ENCODE measurements at regions not wholly inside any gene's neighbourhood (a gene's known extent, or its start where the extent isn't known, plus 50 kb on each side); places are given as distances from the start of the nearest gene placed in this dataset.
"Not testable (repeated sequence)": the region's sequence is repeated elsewhere in the genome, so short reads cannot be mapped to it uniquely, and the experiment has no call there.

DNA sequence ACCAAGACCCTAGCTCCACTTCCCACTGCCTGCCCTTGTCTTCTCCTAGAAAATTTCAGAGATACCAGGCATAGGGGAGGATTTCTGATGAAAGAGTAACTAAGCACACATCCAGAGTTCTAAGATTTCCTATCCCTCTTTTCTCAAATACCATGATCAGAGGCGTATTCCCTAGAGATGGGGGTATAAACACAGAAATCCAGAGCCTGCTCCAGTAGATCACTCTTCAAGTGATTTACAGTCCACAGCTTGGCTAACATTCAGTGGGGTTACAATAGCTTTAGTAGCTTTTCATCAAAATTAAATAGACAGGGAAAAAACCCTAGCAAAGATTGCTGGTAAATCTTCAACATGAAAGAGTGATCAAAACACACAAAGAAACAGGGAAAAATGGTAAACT, 800.7 kb upstream of the GRM7 start:
- ChIA-PET POLR2A (no interaction called here), CTCF (interaction anchor here (1.6 to 1.7 kb wide), 2 partner anchors 8 to 11 kb away, joined by 3 to 4 read pairs; no protein-coding TSS in a partner anchor)
- DNase-seq (ENCODE audit: extremely low spot score) = no peak
- TF ChIP-seq, protein P1, sequence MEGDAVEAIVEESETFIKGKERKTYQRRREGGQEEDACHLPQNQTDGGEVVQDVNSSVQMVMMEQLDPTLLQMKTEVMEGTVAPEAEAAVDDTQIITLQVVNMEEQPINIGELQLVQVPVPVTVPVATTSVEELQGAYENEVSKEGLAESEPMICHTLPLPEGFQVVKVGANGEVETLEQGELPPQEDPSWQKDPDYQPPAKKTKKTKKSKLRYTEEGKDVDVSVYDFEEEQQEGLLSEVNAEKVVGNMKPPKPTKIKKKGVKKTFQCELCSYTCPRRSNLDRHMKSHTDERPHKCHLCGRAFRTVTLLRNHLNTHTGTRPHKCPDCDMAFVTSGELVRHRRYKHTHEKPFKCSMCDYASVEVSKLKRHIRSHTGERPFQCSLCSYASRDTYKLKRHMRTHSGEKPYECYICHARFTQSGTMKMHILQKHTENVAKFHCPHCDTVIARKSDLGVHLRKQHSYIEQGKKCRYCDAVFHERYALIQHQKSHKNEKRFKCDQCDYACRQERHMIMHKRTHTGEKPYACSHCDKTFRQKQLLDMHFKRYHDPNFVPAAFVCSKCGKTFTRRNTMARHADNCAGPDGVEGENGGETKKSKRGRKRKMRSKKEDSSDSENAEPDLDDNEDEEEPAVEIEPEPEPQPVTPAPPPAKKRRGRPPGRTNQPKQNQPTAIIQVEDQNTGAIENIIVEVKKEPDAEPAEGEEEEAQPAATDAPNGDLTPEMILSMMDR (IDR thresholded peaks at IDR 0.05; ENCODE audit: control extremely low read depth, extremely low read depth, low read depth, missing control alignments) = no peak

DNA sequence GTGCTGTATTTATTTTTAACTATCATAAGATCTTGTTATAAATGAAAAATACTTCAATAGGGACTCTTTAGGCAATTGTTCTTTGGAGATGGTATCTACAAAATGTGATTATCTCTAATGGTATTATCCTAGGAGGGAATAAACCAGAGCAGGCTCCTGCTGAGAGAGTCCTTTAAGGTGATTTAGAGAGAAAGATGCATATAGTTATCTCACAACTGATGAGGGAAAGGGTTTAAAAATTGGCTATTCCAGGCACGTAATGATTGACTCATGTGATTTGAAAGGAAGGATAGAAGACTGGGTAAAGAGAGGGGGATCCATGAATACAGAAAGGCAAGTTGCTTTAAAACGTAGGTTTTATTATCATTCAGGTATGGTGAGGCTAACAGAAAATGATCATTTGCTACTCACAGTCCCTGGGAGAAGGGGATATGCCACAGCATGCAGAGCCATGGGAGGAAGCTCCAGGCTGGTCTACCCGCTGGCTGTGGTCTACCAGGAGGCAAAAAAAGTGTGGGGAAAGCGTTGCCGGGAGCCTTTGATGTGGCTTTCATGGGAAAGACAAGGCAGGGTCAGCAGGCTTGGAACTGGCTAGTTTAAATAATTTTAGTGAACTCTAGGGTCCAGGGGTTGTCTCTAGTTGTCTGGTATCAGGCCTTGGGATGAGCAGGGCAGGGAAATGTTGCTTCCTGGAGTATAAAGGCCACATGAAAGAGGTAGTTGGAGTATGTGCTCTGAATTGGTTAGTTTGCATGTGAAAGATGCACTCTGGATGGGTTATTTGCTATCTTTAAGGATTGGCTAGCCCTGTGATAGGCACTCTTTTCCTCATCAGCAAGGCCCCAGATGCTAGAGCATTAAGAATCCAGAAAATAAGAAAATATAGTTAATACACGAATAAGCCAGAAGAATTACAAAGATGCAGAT, 798.4 kb upstream of the GRM7 start:
- DNase-seq (ENCODE audit: extremely low spot score) = no peak
- TF ChIP-seq, protein P1 (IDR thresholded peaks at IDR 0.05; ENCODE audit: control extremely low read depth, extremely low read depth, low read depth, missing control alignments) = no peak
- CTCF ChIA-PET = no interaction called here
- POLR2A ChIA-PET = no interaction called here

DNA sequence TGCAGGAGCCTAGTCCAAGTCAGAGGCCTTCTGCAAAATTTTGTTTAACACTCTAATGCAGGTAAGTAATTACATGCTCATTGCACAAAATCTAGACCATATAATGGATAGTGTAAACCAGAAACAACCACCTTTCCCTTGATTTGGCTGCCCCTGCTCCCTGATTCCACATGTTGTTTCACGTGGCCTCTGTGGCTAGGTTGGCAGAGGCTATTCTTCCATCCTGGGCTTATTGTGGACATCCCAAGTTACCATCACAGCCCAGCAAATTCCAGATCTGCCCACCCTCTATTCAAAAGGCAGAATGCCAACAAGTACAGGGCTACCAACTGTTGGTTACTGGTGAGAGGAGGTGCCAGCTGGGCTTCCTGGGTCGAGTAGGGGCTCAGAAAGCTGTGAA, 794.5 kb upstream of the GRM7 start:
- TF ChIP-seq, protein P1 (IDR thresholded peaks at IDR 0.05; ENCODE audit: control extremely low read depth, extremely low read depth, low read depth, missing control alignments) = no peak
- CTCF ChIA-PET = no interaction called here
- no peak for DNase-seq (ENCODE audit: extremely low spot score)
- POLR2A ChIA-PET = no interaction called here

DNA sequence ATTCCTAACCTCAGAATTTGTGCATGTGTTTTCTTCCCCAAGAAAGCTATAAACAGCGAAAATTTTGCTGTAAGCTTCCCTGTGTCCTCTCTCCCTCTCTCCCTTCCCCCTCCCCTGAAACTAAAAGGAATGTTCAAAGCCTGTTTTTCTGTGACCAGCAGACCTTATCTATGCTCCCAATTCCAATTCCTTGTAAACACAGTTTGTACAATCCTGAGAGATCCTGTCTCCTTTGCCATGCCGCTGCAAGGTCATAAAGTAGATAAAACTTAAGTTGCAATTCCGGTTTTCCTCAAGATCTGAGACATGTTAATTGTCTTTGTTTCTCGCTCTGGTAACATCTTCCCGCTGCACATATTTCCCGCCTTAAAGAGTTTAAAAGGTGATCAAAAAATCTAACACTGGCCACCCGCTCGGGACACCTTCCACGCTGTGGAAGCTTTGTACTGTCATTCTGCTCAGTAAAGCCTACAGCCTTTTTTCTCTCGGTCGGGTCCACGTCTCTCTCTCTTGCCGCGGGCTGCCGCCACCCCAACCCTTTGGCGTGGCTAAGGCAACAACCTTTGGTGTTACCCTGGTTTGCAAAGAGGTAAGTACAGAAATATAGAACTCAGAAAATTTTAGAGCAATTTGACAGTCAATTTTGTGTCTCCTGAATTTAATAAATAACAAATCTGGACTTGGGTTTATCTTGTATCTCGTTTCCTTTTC, 793.9 kb upstream of the GRM7 start:
- CTCF ChIA-PET; DNase-seq (ENCODE audit: extremely low spot score); POLR2A ChIA-PET: not testable (repeated sequence)

DNA sequence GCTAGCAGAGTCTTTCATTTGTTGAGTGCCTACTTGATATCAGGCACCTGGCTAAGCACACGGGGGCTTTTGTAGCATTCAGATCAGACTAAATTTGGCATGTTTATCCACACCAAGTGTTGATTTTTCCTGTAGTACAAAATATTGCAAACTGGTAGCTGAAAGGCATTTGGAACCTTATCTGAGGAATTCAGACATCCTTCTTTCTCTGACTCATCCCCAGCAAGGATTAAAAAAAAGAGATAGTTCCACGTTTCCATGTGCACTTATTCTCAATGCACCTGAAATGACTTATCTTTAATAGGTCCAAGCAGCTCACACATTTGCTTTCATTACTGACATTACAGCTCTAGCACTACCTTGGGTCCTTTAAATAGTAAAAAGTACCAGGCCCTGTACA, 786.0 kb upstream of the GRM7 start:
- DNase-seq (ENCODE audit: extremely low spot score) = no peak
- TF ChIP-seq, protein P1 (IDR thresholded peaks at IDR 0.05; ENCODE audit: control extremely low read depth, extremely low read depth, low read depth, missing control alignments) = no peak
- ChIA-PET POLR2A (no interaction called here), CTCF (interaction anchor here (1.3 kb wide), 1 partner anchor 13 kb away, joined by 3 read pairs; no protein-coding TSS in a partner anchor)

DNA sequence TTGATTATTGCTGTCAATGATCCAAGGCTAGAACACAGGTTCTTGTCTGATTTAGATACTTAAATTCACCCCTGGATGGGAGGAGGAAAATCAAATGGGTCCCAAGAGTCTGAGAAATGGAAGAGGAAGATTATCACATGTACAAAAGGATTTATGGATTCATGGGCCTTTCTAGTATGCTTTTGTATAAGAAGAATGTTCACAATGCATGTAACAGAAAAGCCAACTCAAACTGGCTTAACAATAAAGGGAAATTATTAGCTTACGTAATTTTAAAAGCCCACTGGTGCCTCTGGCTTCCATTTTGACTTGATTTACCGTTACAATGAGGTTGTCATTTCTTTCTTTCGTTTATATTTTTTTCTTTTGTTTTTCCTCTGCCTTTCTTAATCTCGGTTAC, 782.5 kb upstream of the GRM7 start:
- no peak for DNase-seq (ENCODE audit: extremely low spot score)
- CTCF ChIA-PET = no interaction called here
- POLR2A ChIA-PET = no interaction called here
- TF ChIP-seq, protein P1 (IDR thresholded peaks at IDR 0.05; ENCODE audit: control extremely low read depth, extremely low read depth, low read depth, missing control alignments) = no peak

DNA sequence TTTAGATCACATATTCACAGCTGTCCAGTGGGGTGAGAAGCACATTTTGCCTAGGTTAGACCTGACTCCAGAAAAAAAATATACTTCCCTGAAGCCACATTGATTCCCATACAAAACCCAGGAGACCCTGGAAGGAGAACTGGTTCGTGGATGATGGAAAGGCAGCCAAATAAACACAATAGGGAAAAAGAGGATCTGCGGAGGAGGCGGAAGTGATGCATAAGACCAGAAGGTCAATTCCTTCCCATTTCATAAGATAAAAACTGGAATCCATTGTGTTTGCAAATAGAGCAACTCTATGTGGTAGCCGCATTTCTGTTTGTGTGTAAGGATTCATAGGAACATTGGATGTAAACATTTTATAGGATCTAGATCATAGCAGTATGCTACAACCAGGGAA, 781.9 kb upstream of the GRM7 start:
- POLR2A ChIA-PET = no interaction called here
- TF ChIP-seq, protein P1 (IDR thresholded peaks at IDR 0.05; ENCODE audit: control extremely low read depth, extremely low read depth, low read depth, missing control alignments) = no peak
- CTCF ChIA-PET = no interaction called here
- DNase-seq (ENCODE audit: extremely low spot score) = no peak
